ENCODE measurements at regions not wholly inside any gene's neighbourhood (a gene's known extent, or its start where the extent isn't known, plus 50 kb on each side); places are given as distances from the start of the nearest gene placed in this dataset.

GRCh38 chr10:36636285-36636839, 489.0 kb upstream of the ANKRD30A start:
- no peak for TF ChIP-seq POLR2A (IDR thresholded peaks at IDR 0.05)
- TF ChIP-seq, protein P1, sequence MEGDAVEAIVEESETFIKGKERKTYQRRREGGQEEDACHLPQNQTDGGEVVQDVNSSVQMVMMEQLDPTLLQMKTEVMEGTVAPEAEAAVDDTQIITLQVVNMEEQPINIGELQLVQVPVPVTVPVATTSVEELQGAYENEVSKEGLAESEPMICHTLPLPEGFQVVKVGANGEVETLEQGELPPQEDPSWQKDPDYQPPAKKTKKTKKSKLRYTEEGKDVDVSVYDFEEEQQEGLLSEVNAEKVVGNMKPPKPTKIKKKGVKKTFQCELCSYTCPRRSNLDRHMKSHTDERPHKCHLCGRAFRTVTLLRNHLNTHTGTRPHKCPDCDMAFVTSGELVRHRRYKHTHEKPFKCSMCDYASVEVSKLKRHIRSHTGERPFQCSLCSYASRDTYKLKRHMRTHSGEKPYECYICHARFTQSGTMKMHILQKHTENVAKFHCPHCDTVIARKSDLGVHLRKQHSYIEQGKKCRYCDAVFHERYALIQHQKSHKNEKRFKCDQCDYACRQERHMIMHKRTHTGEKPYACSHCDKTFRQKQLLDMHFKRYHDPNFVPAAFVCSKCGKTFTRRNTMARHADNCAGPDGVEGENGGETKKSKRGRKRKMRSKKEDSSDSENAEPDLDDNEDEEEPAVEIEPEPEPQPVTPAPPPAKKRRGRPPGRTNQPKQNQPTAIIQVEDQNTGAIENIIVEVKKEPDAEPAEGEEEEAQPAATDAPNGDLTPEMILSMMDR (IDR thresholded peaks at IDR 0.05 in 4 of 5, conservative IDR thresholded peaks at IDR 0.05 in 1 of 5), result no peak

All from gastrocnemius medialis (tissue), 4 donors.